ENCODE measurements at regions not wholly inside any gene's neighbourhood (a gene's known extent, or its start where the extent isn't known, plus 50 kb on each side); places are given as distances from the start of the nearest gene placed in this dataset.

GRCh38 chr2:188220535-188220934 is 71.1 kb upstream of the GULP1 start:
- TF ChIP-seq CTCF (IDR thresholded peaks at IDR 0.05; ENCODE audit: insufficient read depth, low read length, poor library complexity, severe bottlenecking) (no peak), EZH2phosphoT487 (conservative IDR thresholded peaks at IDR 0.05; ENCODE audit: low read length) (no peak)
